HG02943 (cell line): ENCODE measurements at regions not wholly inside any gene's neighbourhood (a gene's known extent, or its start where the extent isn't known, plus 50 kb on each side); places are given as distances from the start of the nearest gene placed in this dataset.
A peak's percentile ranks its signal among the peaks of the same experiment; 100 is the strongest.

ENCODE experiments used
- ATAC-seq: cut with Tn5 transposase; IDR thresholded peaks from one replicate; pipeline ENCODE4 v1.9.1; 2021; ENCODE audit warnings: mild to moderate bottlenecking, low read depth, moderate library complexity; ENCODE audit not compliant: unreplicated experiment

- ATAC-seq = no peak
Observed at GRCh38 chr12:81963026-81963425, 203.9 kb upstream of the PPFIA2 start.

GRCh38 chr12:81962126-81962856 lies 203.1 kb upstream of the PPFIA2 start:
- no peak for ATAC-seq

GRCh38 chr12:81958406-81958805 lies 199.3 kb upstream of the PPFIA2 start:
- no peak for ATAC-seq

GRCh38 chr12:81957631-81958030 lies 198.5 kb upstream of the PPFIA2 start:
- ATAC-seq = no peak

- no peak for ATAC-seq
Observed at GRCh38 chr12:81956468-81956860, 197.3 kb upstream of the PPFIA2 start.

- no peak for ATAC-seq
Observed at GRCh38 chr12:81953541-81953940, 194.4 kb upstream of the PPFIA2 start.

GRCh38 chr12:81950871-81951270 lies 191.7 kb upstream of the PPFIA2 start:
- ATAC-seq = no peak

- no peak for ATAC-seq
Observed at GRCh38 chr12:81949841-81950308, 190.7 kb upstream of the PPFIA2 start.

- no peak for ATAC-seq
Observed at GRCh38 chr12:81949416-81949815, 190.3 kb upstream of the PPFIA2 start.

- no peak for ATAC-seq
Observed at GRCh38 chr12:81944886-81945285, 185.7 kb upstream of the PPFIA2 start.

- peak; percentile 88 for ATAC-seq
Observed at GRCh38 chr12:81942594-81942993, 183.4 kb upstream of the PPFIA2 start.

GRCh38 chr12:81930037-81930436 lies 170.9 kb upstream of the PPFIA2 start:
- no peak for ATAC-seq

- no peak for ATAC-seq
Observed at GRCh38 chr12:81896771-81897170, 137.6 kb upstream of the PPFIA2 start.

- no peak for ATAC-seq
Observed at GRCh38 chr12:81888961-81889360, 129.8 kb upstream of the PPFIA2 start.

GRCh38 chr12:81888106-81888740 lies 129.1 kb upstream of the PPFIA2 start:
- ATAC-seq = no peak

- no peak for ATAC-seq
Observed at GRCh38 chr12:81874586-81874985, 115.4 kb upstream of the PPFIA2 start.

- no peak for ATAC-seq
Observed at GRCh38 chr12:81874166-81874565, 115.0 kb upstream of the PPFIA2 start.

- no peak for ATAC-seq
Observed at GRCh38 chr12:81872400-81872799, 113.2 kb upstream of the PPFIA2 start.

- no peak for ATAC-seq
Observed at GRCh38 chr12:81866081-81866480, 106.9 kb upstream of the PPFIA2 start.

- no peak for ATAC-seq
Observed at GRCh38 chr12:81863406-81863805, 104.3 kb upstream of the PPFIA2 start.

GRCh38 chr12:81859521-81859920 lies 100.4 kb upstream of the PPFIA2 start:
- ATAC-seq = no peak

GRCh38 chr12:81843599-81843998 lies 84.4 kb upstream of the PPFIA2 start:
- ATAC-seq = no peak
